Stimulated activated CD8-positive, alpha-beta memory T cell treated with anti-CD3 and anti-CD28 coated beads, Interleukin-4, amount 100 ng/mL, for 1 hour (primary cell): ENCODE measurements at regions not wholly inside any gene's neighbourhood (a gene's known extent, or its start where the extent isn't known, plus 50 kb on each side); places are given as distances from the start of the nearest gene placed in this dataset.

Source experiments
- DNase-seq, 2 donors: peaks; one replicate each; pipeline ENCODE4 v3.0.0-alpha.2; 2020; ENCODE audit warnings: low read depth in 2 of 2, low spot score in 1 of 2

DNA sequence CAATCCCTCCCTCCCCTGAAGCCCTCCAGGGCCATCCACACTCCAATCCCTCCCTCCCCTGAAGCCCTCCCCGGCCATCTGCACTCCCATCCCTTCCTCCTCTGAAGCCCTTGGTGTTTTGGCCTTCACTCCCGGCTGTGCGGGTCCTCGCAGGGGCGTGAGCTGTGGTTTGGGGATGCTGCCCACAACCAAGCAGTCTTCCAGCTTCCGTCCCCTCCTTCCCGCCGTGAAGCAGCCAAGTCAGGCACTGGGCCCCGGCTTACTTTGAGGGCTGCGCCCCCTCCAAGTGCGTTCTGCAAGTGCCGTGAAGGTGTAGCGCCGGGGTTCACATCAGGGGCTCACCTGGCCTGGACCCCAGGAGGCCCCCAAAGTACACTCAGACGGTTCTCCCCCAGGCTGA lies 335.9 kb downstream of the BRD1 start:
- no peak for DNase-seq

DNA sequence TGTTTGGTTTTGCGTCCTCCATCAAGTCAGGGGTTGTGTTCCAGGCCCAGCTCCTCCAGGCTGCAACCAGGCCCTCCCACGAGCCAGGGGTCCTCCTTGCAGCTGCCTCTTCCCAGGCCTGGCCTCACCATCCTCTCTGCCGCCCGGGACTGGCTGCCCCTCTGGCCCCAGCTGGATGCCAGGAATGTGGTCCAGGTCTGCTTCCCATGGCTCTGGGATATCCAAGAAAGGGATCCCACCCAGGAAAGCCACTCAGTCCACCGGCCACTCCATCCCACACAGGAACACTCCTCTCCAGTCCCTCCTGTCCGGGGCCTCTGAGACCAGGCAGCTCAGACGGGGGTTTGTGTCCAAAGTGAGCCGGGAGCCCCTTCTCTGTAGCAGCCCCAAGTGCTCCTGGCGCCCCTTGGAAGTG lies 336.4 kb downstream of the BRD1 start:
- DNase-seq: no peak

DNA sequence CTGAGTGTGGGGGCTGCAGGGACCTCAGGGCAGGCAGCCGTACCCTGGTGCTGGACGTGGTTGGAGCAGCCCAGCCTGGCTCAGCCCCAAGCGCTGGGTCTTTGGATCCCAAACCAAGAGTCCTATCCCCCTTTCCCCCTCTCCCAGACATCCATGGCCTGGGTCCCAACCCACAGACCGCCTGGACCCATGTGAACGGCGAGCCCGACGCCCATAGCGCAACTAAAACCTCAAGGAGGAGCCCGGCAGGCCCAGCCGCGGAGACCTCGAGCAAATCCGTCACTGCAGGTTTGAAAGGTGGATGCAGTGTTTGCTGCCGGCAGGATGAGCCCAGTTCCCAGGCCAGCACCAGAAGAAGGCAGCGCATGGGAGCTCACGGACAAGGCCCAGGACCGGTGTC lies 337.0 kb downstream of the BRD1 start:
- no peak for DNase-seq

DNA sequence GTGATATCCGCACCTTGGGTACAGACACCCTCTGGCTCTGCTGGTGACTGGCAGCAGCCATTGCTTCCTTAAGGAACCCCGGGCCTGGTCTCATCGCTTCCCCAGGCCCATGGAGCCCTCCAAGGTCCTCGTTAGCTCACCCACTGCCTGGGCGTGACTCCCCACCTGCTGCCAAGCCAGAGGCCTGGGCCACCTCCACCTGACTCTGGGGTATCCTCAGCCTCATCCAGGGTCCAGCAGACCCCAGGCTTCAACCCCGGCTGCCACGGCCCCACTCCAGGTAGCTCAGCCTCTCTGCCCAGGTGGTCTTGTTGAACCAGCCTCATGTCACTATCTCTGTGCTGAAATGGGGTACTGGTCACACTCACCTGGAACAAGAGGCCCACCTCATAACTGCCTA lies 337.9 kb downstream of the BRD1 start:
- DNase-seq: no peak

DNA sequence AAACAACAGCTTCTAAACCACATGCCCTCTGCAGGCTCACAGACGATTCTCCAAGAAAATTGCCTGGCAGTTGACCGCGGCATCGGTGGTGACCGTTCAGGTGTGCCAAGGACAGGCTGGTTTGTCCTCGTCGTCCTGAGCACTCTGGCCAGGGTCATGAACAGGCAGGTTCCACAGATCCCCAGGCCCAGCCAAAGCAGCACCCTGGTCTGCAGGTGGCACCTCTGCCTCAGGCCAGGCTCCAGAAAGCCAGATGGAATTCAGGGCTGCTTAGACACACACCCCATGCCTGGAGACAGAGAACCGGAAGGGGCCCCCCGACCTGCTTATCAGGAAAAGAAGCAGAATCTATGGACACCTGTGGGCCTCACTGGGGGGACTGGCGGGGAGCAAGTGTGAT lies 338.7 kb downstream of the BRD1 start:
- no peak for DNase-seq

DNA sequence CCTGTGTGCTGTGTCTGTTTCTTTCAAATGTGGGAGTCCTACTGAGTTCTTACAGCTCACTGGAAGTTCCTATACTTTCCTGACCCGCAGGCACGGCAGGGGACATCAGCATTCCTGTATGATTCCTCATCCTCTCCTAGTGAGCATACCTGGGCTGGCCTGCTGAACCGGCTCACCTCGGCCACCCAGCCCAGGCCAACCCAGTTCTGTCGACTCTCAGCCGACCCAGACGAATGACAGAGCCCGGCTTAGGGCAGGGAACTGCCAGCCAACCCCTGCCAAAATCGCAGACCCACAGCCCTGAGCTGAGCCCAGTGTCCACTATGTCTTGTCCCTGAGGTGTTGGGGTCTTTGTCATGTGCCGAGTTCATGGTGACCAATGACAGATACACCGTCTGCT lies 339.7 kb downstream of the BRD1 start:
- no peak for DNase-seq

DNA sequence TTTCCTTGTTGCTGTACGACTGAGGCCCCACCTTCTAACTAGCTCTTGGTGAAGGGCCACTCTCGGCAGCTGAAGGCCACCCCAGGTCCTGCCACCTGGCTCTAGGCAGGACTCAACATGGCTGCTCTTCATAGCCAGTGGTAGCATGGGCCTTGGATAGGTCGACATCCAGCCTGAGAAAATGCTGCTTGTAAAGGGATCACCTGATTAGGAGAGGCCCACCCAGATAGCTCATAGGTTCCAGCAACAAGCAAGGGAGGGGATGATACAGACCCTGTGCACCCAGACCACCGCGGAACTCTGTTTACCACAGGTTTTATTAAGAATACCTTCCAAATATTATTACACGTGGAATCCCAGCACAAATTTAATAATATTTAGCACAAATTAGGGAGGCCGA lies 341.4 kb downstream of the BRD1 start:
- DNase-seq: no peak

DNA sequence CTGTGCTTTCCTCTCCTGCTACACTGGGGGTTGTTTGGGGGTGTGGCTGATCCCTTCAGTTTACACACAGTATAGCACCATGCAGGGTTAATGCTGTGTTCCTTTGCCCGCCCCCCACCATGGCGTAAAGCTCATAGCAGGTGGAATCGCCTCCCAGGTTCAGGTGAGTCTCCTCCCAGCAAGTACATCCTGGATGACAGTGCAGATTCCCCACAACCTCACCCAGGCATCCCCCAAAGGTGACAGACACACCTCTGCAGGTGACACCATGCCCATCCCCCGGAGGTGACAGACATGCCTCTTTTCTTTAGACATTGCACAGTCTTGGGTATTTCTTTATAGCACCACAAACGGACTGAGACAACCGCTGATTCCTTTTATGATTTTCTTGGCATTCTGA lies 343.7 kb downstream of the BRD1 start:
- DNase-seq: no peak

DNA sequence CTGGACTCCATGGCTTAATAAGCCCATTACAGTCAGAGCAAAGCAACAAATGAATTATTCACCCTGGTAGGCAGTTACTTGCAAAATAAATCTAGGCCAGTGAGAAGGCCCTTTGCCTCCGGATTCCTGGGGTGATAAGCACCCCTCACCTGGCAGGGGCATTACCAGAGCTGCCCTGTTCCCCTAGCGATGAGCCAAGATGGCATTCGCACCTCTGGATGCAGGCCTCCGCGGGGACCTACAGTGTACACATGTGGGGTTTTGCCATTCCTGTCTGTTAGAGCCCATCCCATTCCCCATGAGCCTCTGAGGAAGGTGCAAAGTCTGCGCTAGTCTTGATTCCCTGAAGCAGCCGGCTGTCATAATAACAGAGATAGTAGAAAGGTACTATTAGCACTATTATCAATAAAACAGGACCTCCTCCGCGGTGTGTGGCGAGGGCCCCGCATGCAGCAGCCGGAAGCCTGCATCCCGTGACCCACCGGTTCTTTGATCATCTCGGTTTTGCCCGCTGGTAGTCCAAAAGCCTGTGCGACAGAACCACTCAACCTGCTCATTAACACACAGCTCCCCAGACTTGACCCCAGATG lies 344.3 kb downstream of the BRD1 start:
- no peak for DNase-seq

DNA sequence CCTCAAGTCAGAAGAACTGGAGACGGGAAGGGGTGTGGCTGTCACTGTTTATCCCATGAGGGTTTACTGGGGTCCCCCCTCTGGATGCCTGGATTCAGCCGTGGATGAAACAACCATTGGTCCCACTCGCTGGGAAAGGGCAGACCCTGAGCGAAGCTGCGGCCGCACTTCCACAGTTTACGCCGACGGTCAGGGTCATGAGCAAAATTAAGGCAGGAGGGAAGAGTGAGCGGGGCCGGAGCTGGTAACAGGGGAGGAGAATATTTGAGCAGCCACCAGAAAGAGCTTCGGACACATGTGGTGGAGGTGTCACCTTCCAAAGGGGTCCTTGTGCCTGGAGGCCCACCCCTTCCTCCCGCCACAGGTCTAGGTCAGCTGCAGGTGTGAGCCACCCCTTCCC lies 344.9 kb downstream of the BRD1 start:
- DNase-seq: no peak

DNA sequence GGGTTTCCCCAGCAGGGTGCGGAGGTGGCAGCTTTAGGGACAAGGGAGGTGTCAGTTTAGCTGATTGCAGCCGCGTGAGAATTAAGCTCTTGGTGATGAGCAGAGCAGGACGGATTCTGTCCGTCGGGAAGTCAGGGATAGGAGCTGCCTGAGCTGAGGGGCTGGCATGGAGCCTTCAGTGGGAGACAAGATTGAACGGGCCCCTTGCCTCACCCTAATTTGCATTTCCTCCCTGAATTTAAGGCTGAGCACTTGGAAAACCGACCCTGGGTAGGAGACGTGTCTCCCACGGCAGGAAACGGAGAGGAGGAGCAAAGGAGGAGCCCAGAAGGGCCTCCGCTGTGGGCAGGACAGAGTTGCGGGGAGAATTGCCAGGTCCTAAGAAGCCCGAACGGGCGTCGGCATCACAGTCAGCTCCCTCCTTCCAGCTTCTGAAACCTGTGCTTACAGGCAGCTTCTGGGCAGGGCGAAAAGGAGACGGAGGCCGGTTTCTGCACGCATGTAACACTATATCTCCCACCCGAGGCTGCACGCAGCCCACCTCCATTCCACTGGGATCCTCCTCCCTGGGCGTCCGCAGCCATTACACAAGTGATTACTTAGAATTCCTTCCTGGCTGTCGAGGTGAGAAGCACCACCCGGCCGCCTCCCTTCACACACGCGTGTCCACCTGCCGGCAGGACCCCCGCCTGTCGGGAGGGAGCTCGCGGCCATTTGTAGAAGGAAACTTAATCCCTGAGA lies 345.8 kb downstream of the BRD1 start:
- DNase-seq: no peak

DNA sequence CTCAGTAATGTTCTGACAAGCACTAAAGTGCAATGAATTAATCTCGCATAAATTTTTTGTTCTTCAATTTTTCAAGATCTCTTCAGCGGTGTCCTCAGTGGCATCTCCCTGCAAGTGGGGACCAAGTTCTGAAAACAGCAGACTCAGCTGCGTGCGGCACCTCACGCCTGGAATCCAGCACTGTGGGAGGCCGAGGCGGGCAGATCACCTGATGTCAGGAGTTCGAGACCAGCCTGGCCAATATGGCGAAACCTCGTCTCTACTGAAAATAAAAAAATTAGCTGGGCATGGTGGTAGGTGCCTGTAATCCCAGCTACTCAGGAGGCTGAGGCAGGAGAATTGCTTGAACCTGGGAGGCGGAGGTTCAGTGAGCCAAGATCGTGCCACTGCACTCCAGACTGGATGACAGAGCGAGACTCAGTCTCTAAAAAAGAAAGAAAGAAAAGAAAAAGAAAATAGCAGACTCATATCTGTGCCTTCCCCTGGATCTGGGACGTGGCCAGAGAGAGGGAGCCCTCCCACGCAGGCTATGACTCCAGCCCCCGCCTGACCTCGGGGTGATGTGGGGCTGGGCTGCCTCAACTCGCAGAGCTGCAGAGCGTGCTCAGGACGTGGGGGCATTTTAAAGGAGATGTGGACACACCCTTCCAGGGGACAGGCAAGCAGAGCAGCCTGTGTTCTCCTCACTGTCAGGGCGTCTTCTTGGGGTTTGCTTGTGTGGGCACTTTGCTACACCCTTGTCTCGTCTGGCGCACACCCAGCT lies 346.6 kb downstream of the BRD1 start:
- no peak for DNase-seq

DNA sequence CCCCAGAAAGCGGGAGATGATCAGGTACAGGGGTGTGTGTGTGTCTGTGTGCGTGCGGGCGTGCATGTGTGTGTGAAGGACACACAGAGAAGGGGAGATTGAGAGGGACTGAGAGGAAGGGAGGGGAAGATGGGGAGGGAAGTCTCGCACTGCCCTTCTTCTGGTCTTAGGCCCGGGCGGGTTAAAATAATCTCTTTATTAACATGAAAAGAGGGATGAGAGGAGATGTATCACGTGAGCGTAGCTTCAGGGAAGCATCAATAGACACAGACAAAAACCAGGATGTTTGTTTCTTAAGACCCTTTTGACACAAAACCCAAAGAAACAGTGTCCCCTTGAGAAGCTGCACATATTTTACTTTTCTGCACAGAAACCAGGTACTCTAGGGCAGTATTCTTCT lies 347.3 kb downstream of the BRD1 start:
- no peak for DNase-seq

DNA sequence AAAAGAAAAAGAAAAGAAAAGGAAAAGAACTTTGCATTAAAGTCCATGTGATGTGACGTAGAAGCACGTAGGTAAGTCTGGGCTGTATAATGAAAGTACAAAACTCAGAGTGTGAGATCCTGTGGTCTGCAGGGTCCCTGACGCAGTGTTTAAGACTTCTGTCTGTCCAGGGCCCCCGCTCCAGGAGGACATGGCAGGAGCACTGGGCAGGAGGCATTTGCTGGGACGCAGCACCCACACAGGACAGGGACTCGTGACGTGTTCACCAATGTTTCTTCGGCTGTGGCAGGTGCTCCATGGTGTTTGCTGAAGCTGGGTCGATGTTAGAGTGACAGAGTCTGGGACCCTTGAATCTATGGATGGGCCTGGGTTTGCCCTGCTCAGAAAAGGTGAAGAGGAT lies 348.1 kb downstream of the BRD1 start:
- no peak for DNase-seq

DNA sequence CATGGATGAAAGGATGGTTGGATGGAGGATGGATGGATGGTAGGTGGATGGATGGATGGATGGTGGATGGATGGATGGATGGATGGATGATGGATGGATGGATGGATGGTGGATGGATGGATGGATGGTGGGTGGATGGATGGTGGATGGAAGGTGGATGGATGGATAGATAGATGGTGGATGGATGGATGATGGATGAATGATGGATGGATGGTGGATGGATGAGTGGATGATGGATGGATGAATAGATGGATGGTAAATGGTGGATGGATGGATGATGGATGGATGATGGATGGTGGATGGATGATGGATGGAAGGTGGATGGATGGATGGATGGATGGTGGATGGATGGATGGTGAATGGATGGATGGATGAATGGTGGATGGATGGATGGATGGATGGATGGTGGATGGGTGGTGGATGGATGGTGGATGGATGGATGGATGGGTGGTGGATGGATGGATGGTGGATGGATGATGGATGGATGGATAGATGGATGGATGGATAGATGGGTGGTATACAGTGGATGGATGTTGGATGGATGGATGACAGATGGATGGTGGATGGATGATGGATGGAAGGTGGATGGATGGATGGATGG lies 350.8 kb downstream of the BRD1 start:
- no peak for DNase-seq

DNA sequence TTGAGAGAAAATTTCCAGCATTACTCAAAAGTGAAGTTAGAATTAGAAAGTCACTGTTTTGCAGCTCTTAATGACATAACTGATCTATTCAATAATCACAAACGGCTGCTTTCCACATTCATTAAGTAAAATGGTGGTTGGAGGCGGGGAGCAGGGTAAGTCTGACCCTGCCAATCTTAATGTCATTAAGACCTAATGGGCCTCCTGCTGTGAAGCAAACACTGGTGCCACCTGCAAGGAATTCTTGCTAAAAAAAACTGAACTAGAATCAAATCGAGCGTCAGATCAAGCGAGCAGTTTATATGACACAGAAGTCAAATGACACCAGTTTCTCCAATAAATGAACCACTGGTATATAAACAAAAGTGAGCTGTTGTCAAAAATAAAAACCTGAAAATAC lies 351.5 kb downstream of the BRD1 start:
- DNase-seq: no peak

DNA sequence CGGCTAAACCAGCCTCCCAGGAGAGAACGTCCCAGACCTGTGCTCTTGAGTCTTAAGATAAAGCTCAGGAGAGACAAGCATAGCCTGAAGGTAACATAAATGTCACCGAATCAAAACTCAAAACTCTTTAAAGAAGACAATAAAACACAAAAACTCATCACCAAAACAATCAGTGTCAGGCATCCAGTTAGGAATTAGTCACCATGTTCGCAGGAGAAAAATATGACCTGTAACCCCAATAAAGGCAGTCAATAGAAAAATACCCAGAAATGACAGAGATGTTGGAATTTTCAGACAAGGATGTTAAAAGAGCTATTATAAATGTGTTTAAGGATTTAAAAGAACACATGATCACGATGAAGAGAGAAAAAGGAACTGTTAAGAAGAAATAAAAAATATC lies 352.4 kb downstream of the BRD1 start:
- DNase-seq: no peak

DNA sequence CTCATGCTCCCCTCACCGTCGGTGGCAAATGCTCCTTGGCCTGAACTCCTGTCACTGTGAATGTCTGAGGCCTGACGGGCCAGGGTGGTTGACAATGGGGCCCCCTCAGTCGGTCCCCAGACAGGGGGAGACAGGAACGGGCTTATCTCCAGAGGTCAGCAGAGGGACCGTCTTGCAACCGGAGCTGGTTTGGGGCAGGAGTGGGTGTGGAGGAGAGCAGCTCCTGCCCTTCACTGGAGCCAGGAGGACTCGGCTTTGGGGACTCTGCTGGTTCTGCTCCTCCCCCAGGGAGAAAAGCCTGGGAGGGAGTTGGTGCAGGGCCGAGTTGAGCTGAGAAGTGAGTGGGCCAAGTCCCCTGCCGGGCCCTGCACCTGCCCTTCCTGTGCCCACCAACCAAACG lies 354.4 kb downstream of the BRD1 start:
- DNase-seq: no peak

DNA sequence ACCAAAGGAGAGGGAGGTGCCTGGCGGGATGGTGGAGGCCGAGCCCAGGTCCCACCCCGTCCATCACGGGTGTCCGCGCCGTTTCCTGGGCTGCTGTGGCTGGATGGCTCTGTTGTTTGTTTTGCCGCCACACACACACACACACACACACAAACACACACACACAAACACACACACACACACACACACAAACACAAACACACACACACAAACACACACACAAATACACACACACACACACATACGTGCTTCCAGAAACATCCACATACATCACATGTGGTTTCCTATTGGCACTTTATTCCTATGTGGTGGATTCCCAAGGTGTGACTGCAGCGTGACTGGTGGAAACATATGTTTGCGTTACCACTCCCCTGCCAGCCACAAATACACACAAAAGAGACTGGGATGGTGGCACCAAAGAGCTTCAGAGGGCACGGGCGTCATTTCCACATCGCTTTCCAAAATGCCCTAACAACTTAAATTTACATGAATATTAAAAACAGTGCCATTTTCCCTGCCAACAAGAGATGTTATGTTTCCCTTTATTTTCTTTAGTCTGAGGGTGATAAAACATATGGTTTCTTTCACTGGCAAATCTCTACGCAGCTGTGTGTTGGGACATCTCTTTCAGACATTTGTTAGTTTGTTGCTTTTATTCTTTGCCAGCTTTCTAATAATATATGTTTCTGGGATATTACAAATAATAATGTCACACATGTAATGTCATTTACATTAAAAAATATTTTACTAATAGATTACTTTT lies 356.8 kb downstream of the BRD1 start:
- no peak for DNase-seq

DNA sequence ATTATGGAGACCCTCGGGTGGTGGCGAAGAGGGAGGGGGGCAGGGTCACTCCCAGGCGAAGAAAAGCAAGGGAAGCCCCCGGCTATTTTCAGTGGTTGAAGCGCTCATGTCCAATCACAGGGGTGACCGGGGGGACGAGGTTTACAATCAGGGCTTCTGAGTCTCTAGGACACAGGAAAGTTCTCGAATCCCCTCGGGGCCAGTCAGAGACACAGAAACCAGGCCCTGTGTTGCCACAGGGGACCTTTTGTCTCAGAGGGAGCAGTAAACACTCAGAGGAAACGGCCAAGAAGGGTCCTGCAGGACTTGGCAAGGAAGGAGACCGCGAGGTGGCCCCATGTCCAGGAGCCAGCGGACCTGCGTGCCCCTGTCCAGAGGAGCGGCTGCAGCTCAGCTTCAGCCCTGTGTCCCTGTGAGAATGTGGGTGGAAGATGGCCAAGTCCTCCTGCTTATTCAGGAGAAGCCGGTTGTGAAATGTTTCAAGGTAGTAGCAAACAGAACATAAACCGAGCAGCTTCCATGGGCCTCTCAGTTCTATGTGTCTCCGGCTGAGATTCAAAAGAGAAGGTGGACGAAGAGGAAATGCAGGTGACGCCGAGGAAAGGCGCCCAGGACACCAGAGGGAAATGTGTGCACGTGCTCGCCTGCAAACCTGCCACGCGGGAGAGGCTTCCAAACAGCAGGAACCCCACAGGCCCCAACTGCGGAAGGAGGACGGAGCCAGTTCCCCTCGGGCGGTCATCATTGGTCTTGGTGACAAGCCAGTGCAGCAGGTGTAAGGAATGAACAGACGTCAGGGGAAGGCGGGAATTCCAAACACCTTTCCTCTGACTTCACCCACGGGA lies 357.6 kb downstream of the BRD1 start:
- DNase-seq: no peak
